ENCODE measurements at regions not wholly inside any gene's neighbourhood (a gene's known extent, or its start where the extent isn't known, plus 50 kb on each side); places are given as distances from the start of the nearest gene placed in this dataset.

DNA sequence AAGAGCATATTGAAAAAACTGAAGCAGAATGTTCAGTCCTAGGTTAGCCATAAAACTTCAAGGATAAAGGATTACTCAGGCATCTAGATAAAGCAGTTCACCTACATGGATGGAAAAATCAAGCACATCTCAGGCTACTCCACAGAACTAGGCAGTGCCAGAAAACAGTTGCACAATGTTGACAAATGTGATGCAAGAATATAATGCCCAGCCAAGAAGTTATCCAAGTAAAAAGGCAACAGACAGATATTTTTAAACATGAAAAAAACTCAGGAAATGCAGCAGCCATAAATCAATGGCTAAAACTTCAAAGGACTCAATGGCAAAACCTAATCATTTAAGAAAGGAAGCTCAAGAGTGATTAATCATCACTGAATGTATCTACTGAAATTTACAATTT, 456.0 kb upstream of the FAM241A start:
- Histone ChIP-seq H3K9me3 (no peaks in the 10 kb centered on the region), H3K4me1 (ENCODE audit: insufficient read depth) (no peaks in the 10 kb centered on the region), H3K4me3 (no peak overlapping the region), H3K27ac (no peak overlapping the region), H3K36me3 (no peaks in the 10 kb centered on the region), H3K27me3 (peaks cover 5% of the 10 kb centered on the region)
- TF ChIP-seq, protein P1, sequence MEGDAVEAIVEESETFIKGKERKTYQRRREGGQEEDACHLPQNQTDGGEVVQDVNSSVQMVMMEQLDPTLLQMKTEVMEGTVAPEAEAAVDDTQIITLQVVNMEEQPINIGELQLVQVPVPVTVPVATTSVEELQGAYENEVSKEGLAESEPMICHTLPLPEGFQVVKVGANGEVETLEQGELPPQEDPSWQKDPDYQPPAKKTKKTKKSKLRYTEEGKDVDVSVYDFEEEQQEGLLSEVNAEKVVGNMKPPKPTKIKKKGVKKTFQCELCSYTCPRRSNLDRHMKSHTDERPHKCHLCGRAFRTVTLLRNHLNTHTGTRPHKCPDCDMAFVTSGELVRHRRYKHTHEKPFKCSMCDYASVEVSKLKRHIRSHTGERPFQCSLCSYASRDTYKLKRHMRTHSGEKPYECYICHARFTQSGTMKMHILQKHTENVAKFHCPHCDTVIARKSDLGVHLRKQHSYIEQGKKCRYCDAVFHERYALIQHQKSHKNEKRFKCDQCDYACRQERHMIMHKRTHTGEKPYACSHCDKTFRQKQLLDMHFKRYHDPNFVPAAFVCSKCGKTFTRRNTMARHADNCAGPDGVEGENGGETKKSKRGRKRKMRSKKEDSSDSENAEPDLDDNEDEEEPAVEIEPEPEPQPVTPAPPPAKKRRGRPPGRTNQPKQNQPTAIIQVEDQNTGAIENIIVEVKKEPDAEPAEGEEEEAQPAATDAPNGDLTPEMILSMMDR (IDR thresholded peaks at IDR 0.05), result no peak
- TF ChIP-seq EP300 (IDR thresholded peaks at IDR 0.05) (no peak), POLR2A (IDR thresholded peaks at IDR 0.05) (no peak)
- DNase-seq, result no peak
- intact Hi-C loops (cut with DNase I), result no loop called here

DNA sequence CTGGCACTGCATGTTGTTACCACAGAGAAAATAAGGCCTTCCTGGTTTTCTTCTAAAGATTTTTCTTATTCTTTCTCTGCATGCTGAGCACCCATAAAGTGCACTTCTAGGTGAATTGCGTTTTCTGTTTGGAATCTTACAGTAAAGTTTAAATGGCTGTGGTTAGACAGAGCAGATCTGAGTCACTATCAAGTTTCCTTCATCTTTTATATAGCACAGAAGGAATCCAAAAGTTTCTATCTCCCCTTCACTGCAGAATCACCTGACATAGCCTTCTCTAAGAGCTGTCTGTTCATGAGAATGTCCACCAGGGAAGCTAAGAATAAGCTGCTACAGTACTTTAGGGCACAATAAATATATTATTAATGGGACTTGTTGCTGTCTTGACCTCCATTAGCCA, 455.5 kb upstream of the FAM241A start:
- TF ChIP-seq POLR2A (IDR thresholded peaks at IDR 0.05) (no peak), EP300 (IDR thresholded peaks at IDR 0.05) (no peak)
- TF ChIP-seq, protein P1 (IDR thresholded peaks at IDR 0.05), result no peak

DNA sequence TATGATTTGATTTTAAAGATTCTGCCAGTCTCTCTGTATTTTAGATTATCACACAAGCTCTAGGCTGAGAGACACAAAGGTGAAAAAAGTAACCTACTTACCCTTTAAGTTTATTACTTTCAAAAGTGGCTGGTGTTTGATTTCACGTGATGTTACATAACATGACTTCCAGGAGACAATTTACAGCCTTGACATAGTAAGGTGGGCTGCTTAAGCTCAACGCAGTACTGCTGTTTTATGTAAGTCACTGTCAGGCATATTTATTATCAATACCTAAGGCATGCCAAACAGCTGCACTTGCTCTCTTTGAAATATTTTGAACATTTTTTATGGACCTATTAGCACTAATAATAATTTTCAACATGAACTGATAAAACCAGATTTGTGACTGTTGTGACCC, 451.5 kb upstream of the FAM241A start:
- intact Hi-C loops (cut with DNase I), result no loop called here
- Histone ChIP-seq H3K27ac (no peak overlapping the region), H3K4me1 (ENCODE audit: insufficient read depth) (no peaks in the 10 kb centered on the region), H3K36me3 (no peaks in the 10 kb centered on the region), H3K9me3 (no peaks in the 10 kb centered on the region), H3K27me3 (peaks cover 5% of the 10 kb centered on the region), H3K4me3 (no peak overlapping the region)
- WGBS, 3 donors, result 17 to 30% (median 20%) methylated on average over 2 of the region's 2 CpGs
- no peak for DNase-seq
- TF ChIP-seq, protein P1 (IDR thresholded peaks at IDR 0.05), result no peak
- no peak for TF ChIP-seq POLR2A (IDR thresholded peaks at IDR 0.05)
- no peak for TF ChIP-seq EP300 (IDR thresholded peaks at IDR 0.05)

More for the DNA sequence above, 455.5 kb upstream of the FAM241A start:
- Histone ChIP-seq H3K36me3 (no peaks in the 10 kb centered on the region), H3K27ac (no peak overlapping the region), H3K4me3 (no peak overlapping the region), H3K4me1 (ENCODE audit: insufficient read depth) (no peaks in the 10 kb centered on the region), H3K9me3 (no peaks in the 10 kb centered on the region), H3K27me3 (peaks cover 5% of the 10 kb centered on the region)
- intact Hi-C loops (cut with DNase I), result no loop called here
- no peak for DNase-seq
- WGBS, 3 donors, result 0 to 40% (median 32%) methylated on average over 1 of the region's 1 CpG

DNA sequence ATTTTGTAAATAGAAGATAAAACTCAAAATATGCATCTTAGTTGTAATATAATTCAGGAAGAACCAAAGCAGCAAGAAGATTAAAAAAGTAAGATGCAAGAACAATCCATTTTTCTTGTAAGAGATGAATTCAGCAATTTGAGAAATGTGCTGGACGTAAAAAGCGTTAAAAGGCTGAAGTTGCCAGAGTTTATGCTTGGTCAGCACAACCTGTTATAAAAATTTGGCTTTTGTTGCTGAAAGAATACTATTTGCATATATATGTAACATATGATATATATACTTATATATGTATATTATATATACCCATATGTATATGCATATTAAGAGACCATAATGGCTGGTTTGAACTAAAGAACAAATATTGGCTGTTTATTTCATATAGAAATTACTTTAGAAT, 449.6 kb upstream of the FAM241A start:
- H3K27ac ChIP-seq, result no peak overlapping the region
- H3K4me1 ChIP-seq (ENCODE audit: insufficient read depth), result no peaks in the 10 kb centered on the region
- WGBS, 3 donors, result 84 to 86% (median 84%) methylated on average over 2 of the region's 2 CpGs
- peaks cover 5% of the 10 kb centered on the region for H3K27me3 ChIP-seq
- no peaks in the 10 kb centered on the region for H3K36me3 ChIP-seq
- TF ChIP-seq, protein P1 (IDR thresholded peaks at IDR 0.05), result no peak
- no peak for TF ChIP-seq EP300 (IDR thresholded peaks at IDR 0.05)
- TF ChIP-seq POLR2A (IDR thresholded peaks at IDR 0.05), result no peak
- no peaks in the 10 kb centered on the region for H3K9me3 ChIP-seq
- intact Hi-C loops (cut with DNase I), result no loop called here
- no peak overlapping the region for H3K4me3 ChIP-seq
- DNase-seq, result no peak

DNA sequence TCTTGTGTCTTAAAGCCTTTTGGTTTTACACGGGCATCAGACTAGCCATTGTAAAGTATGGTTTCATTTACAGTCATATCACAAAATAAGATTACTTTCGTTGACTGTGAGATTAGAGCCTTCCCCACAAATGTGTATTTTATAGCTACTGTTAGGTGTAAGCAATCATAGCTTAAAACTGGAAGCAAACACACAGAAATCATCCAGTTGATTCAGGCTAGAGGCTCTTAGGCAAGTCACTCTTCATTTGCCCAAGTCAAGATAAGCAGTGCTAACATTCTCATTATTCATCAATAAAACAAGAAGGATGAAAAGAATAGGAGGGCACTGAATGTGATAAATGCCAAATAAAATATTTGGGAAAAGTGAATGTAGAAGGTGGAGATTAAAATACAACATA, 448.7 kb upstream of the FAM241A start:
- DNase-seq, result no peak
- Histone ChIP-seq H3K27ac (no peak overlapping the region), H3K36me3 (no peaks in the 10 kb centered on the region), H3K4me3 (no peak overlapping the region), H3K9me3 (no peaks in the 10 kb centered on the region), H3K27me3 (peaks cover 5% of the 10 kb centered on the region), H3K4me1 (ENCODE audit: insufficient read depth) (no peaks in the 10 kb centered on the region)
- intact Hi-C loops (cut with DNase I), result no loop called here
- 37 to 46% (median 42%) methylated on average over 2 of the region's 2 CpGs for WGBS, 3 donors
- TF ChIP-seq EP300 (IDR thresholded peaks at IDR 0.05) (no peak), POLR2A (IDR thresholded peaks at IDR 0.05) (no peak)
- TF ChIP-seq, protein P1 (IDR thresholded peaks at IDR 0.05), result no peak
